GM18505 (cell line): ENCODE measurements at regions not wholly inside any gene's neighbourhood (a gene's known extent, or its start where the extent isn't known, plus 50 kb on each side); places are given as distances from the start of the nearest gene placed in this dataset.

Source experiments
- ATAC-seq: cut with Tn5 transposase; IDR thresholded peaks from one replicate; pipeline ENCODE4 v1.9.1; 2021; ENCODE audit not compliant: unreplicated experiment
- POLR2A ChIP-seq: IDR thresholded peaks from 4 replicates; pipeline ENCODE4 v1.6.1; 2011; ENCODE audit warnings: borderline replicate concordance; ENCODE audit not compliant: insufficient read depth, insufficient read length; ENCODE audit errors: extremely low read depth

- TF ChIP-seq POLR2A: no peak
- ATAC-seq: no peak
These were observed 74.7 kb upstream of the ADAMTS16 start for GRCh38 chr5:5065472-5065871.

GRCh38 chr5:5066276-5067186 lies 73.6 kb upstream of the ADAMTS16 start:
- ATAC-seq: no peak
- TF ChIP-seq POLR2A: no peak

GRCh38 chr5:5069851-5070250 lies 70.3 kb upstream of the ADAMTS16 start:
- no peak for TF ChIP-seq POLR2A
- no peak for ATAC-seq

- ATAC-seq: no peak
- no peak for TF ChIP-seq POLR2A
These were observed 68.6 kb upstream of the ADAMTS16 start for GRCh38 chr5:5071554-5071953.

GRCh38 chr5:5077236-5077635 lies 62.9 kb upstream of the ADAMTS16 start:
- no peak for TF ChIP-seq POLR2A
- no peak for ATAC-seq

- ATAC-seq: no peak
- TF ChIP-seq POLR2A: no peak
These were observed 61.9 kb upstream of the ADAMTS16 start for GRCh38 chr5:5078009-5078897.

GRCh38 chr5:5079876-5080275 lies 60.3 kb upstream of the ADAMTS16 start:
- no peak for ATAC-seq
- no peak for TF ChIP-seq POLR2A

- TF ChIP-seq POLR2A: no peak
- ATAC-seq: no peak
These were observed 59.3 kb upstream of the ADAMTS16 start for GRCh38 chr5:5080790-5081189.

GRCh38 chr5:5085381-5085780 lies 54.7 kb upstream of the ADAMTS16 start:
- ATAC-seq: no peak
- TF ChIP-seq POLR2A: no peak

GRCh38 chr5:5089895-5090649 lies 50.1 kb upstream of the ADAMTS16 start:
- TF ChIP-seq POLR2A: no peak
- ATAC-seq: no peak
